Hepatocyte (in vitro differentiated cells): ENCODE measurements at regions not wholly inside any gene's neighbourhood (a gene's known extent, or its start where the extent isn't known, plus 50 kb on each side); places are given as distances from the start of the nearest gene placed in this dataset.

Experiments
- EZH2 ChIP-seq: fragments of 200-600 bp; sonication (generic); IDR thresholded peaks from 2 replicates; pipeline ENCODE4 v1.6.1; 2016; ENCODE audit warnings: antibody characterized with exemption, mild to moderate bottlenecking, borderline replicate concordance
- EZH2phosphoT487 ChIP-seq: fragments of 200-600 bp; sonication (generic); IDR thresholded peaks from one replicate; pipeline ENCODE4 v1.6.1; 2018; ENCODE audit warnings: antibody characterized with exemption, mild to moderate bottlenecking, low read depth, moderate library complexity; ENCODE audit not compliant: unreplicated experiment, severe bottlenecking
- TF ChIP-seq, protein P1 (sequence below): fragments of 200-600 bp; sonication (generic); IDR thresholded peaks from 2 replicates; pipeline ENCODE4 v1.5.1; 2016; ENCODE audit warnings: antibody characterized with exemption, mild to moderate bottlenecking; ENCODE audit not compliant: poor library complexity

DNA sequence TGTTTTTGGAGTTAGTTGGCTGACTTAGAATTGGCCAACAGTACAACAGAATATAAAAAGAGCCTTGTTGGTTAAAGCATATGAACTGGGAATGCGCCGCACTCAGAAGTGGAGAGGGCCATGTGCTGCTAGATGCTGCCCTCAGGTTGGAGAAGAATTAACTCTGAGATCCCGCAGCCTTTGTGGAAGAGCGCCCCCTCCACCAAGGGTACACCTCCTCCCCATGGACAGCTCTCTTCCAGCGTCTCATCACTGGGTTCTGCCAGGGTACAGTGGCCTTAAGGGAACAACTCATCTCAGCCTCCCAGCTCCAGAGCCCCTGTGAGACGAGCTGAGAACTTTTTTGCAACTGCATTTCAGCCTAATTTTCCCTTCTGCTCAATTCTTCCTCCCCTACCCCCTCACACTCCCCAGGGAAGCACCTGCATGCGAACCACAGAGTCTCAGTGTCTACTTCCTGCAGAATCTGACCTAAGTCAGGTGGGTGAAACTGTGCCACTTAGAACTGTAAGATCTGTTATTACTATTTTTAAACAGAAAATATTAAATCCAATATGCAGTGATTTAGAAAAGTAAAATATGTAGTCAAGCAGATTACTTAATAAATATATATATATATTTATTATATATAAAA lies 380.6 kb downstream of the RAB28 start:
- TF ChIP-seq EZH2 (no peak), EZH2phosphoT487 (no peak)
- TF ChIP-seq, protein P1, sequence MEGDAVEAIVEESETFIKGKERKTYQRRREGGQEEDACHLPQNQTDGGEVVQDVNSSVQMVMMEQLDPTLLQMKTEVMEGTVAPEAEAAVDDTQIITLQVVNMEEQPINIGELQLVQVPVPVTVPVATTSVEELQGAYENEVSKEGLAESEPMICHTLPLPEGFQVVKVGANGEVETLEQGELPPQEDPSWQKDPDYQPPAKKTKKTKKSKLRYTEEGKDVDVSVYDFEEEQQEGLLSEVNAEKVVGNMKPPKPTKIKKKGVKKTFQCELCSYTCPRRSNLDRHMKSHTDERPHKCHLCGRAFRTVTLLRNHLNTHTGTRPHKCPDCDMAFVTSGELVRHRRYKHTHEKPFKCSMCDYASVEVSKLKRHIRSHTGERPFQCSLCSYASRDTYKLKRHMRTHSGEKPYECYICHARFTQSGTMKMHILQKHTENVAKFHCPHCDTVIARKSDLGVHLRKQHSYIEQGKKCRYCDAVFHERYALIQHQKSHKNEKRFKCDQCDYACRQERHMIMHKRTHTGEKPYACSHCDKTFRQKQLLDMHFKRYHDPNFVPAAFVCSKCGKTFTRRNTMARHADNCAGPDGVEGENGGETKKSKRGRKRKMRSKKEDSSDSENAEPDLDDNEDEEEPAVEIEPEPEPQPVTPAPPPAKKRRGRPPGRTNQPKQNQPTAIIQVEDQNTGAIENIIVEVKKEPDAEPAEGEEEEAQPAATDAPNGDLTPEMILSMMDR, result no peak
